Activated CD8-positive, alpha-beta T cell treated with anti-CD3 and anti-CD28 coated beads, Interleukin-2, amount 10 ng/mL, durations not matched to agents 7 days and 5 days (primary cell): ENCODE measurements at regions not wholly inside any gene's neighbourhood (a gene's known extent, or its start where the extent isn't known, plus 50 kb on each side); places are given as distances from the start of the nearest gene placed in this dataset.

Experiments used
- ATAC-seq: fragments of 150-1000 bp; cut with Tn5 transposase; one replicate; pipeline ENCODE4 v1.10.0; 2021; ENCODE audit warnings: moderate library complexity
- CTCF ChIA-PET: fragments of 350-600 bp; sonication (Branson Sonifier 250); formaldehyde crosslinking; loops from one replicate; lab custom pipeline; 2021; ENCODE audit warnings: antibody characterized with exemption; lab: Charles Lee
- POLR2A ChIA-PET: fragments of 350-600 bp; sonication (Branson Sonifier 250); formaldehyde crosslinking; loops from one replicate; lab custom pipeline; 2021; ENCODE audit warnings: antibody characterized with exemption; lab: Charles Lee
- DNase-seq: peaks from one replicate; pipeline ENCODE4 v3.0.0-alpha.2; 2020
- H3K27ac Mint-ChIP-seq: one replicate; pipeline ENCODE4 v1.8.0; 2021; ENCODE audit warnings: mild to moderate bottlenecking, mixed read lengths
- H3K27me3 Mint-ChIP-seq: one replicate; pipeline ENCODE4 v1.8.0; 2021; ENCODE audit warnings: low read depth, mixed read lengths
- H3K36me3 Mint-ChIP-seq: one replicate; pipeline ENCODE4 v1.8.0; 2021; ENCODE audit warnings: low read depth, mixed read lengths
- H3K4me1 Mint-ChIP-seq: one replicate; pipeline ENCODE4 v1.8.0; 2021; ENCODE audit warnings: low read depth, mixed read lengths
- H3K4me3 Mint-ChIP-seq: one replicate; pipeline ENCODE4 v1.8.0; 2021; ENCODE audit warnings: mild to moderate bottlenecking, mixed read lengths
- H3K9me3 Mint-ChIP-seq: one replicate; pipeline ENCODE4 v1.8.0; 2022; ENCODE audit warnings: mixed read lengths; ENCODE audit not compliant: insufficient read depth

GRCh38 chr20:63133481-63134091, 82.3 kb downstream of the YTHDF1 start:
- ATAC-seq = no peak
- CTCF ChIA-PET = interaction anchor here (1.3 kb wide), 1 partner anchor 90 kb away, joined by 3 read pairs; no protein-coding TSS in a partner anchor
- Mint-ChIP-seq H3K4me1 (no peaks in the 10 kb centered on the region), H3K27ac (no peak overlapping the region), H3K9me3 (no peaks in the 10 kb centered on the region), H3K36me3 (no peaks in the 10 kb centered on the region), H3K27me3 (peaks cover 2% of the 10 kb centered on the region), H3K4me3 (no peak overlapping the region)
- POLR2A ChIA-PET = no interaction called here
- no peak for DNase-seq

- H3K27me3 Mint-ChIP-seq = peaks cover 2% of the 10 kb centered on the region
- ATAC-seq (no peak), DNase-seq (no peak)
- H3K9me3 Mint-ChIP-seq = no peaks in the 10 kb centered on the region
- POLR2A ChIA-PET = no interaction called here
- no peak overlapping the region for H3K4me3 Mint-ChIP-seq
- CTCF ChIA-PET = interaction anchor here (1.3 kb wide), 1 partner anchor 90 kb away, joined by 3 read pairs; no protein-coding TSS in a partner anchor
- no peaks in the 10 kb centered on the region for H3K36me3 Mint-ChIP-seq
- H3K4me1 Mint-ChIP-seq = no peaks in the 10 kb centered on the region
- H3K27ac Mint-ChIP-seq = no peak overlapping the region
Measured at GRCh38 chr20:63132715-63133471, 83.0 kb downstream of the YTHDF1 start.

- no peaks in the 10 kb centered on the region for H3K9me3 Mint-ChIP-seq
- ChIA-PET CTCF (no interaction called here), POLR2A (no interaction called here)
- no peaks in the 10 kb centered on the region for H3K36me3 Mint-ChIP-seq
- H3K4me3 Mint-ChIP-seq = no peak overlapping the region
- peaks cover 2% of the 10 kb centered on the region for H3K27me3 Mint-ChIP-seq
- no peak for ATAC-seq
- no peaks in the 10 kb centered on the region for H3K4me1 Mint-ChIP-seq
- no peak for DNase-seq
- H3K27ac Mint-ChIP-seq = no peak overlapping the region
Measured at GRCh38 chr20:63132131-63132714, 83.7 kb downstream of the YTHDF1 start.

- H3K4me1 Mint-ChIP-seq = no peaks in the 10 kb centered on the region
- POLR2A ChIA-PET = no interaction called here
- peaks cover 2% of the 10 kb centered on the region for H3K27me3 Mint-ChIP-seq
- CTCF ChIA-PET = no interaction called here
- H3K9me3 Mint-ChIP-seq = no peaks in the 10 kb centered on the region
- ATAC-seq (no peak), DNase-seq (no peak)
- H3K27ac Mint-ChIP-seq = no peak overlapping the region
- no peaks in the 10 kb centered on the region for H3K36me3 Mint-ChIP-seq
- H3K4me3 Mint-ChIP-seq = no peak overlapping the region
Measured at GRCh38 chr20:63130658-63131577, 85.0 kb downstream of the YTHDF1 start.

GRCh38 chr20:63129991-63130657, 85.8 kb downstream of the YTHDF1 start:
- ChIA-PET CTCF (no interaction called here), POLR2A (no interaction called here)
- no peak overlapping the region for H3K4me3 Mint-ChIP-seq
- H3K9me3 Mint-ChIP-seq = no peaks in the 10 kb centered on the region
- DNase-seq (no peak), ATAC-seq (no peak)
- H3K4me1 Mint-ChIP-seq = no peaks in the 10 kb centered on the region
- peaks cover 2% of the 10 kb centered on the region for H3K27me3 Mint-ChIP-seq
- no peak overlapping the region for H3K27ac Mint-ChIP-seq
- H3K36me3 Mint-ChIP-seq = no peaks in the 10 kb centered on the region

GRCh38 chr20:63129376-63129965, 86.5 kb downstream of the YTHDF1 start:
- H3K36me3 Mint-ChIP-seq = no peaks in the 10 kb centered on the region
- H3K27me3 Mint-ChIP-seq = peaks cover 2% of the 10 kb centered on the region
- H3K4me3 Mint-ChIP-seq = no peak overlapping the region
- POLR2A ChIA-PET = no interaction called here
- H3K9me3 Mint-ChIP-seq = no peaks in the 10 kb centered on the region
- no peak overlapping the region for H3K27ac Mint-ChIP-seq
- no peak for ATAC-seq
- DNase-seq = no peak
- no peaks in the 10 kb centered on the region for H3K4me1 Mint-ChIP-seq
- CTCF ChIA-PET = no interaction called here

GRCh38 chr20:63128956-63129355, 87.0 kb downstream of the YTHDF1 start:
- no peaks in the 10 kb centered on the region for H3K9me3 Mint-ChIP-seq
- H3K4me1 Mint-ChIP-seq = no peaks in the 10 kb centered on the region
- no peaks in the 10 kb centered on the region for H3K36me3 Mint-ChIP-seq
- H3K27ac Mint-ChIP-seq = no peak overlapping the region
- H3K4me3 Mint-ChIP-seq = no peak overlapping the region
- peaks cover 2% of the 10 kb centered on the region for H3K27me3 Mint-ChIP-seq
- ChIA-PET POLR2A (no interaction called here), CTCF (no interaction called here)
- DNase-seq (no peak), ATAC-seq (no peak)

- no peaks in the 10 kb centered on the region for H3K9me3 Mint-ChIP-seq
- no peaks in the 10 kb centered on the region for H3K36me3 Mint-ChIP-seq
- POLR2A ChIA-PET = no interaction called here
- no peak for DNase-seq
- CTCF ChIA-PET = no interaction called here
- no peak for ATAC-seq
- H3K4me3 Mint-ChIP-seq = no peak overlapping the region
- no peak overlapping the region for H3K27ac Mint-ChIP-seq
- H3K27me3 Mint-ChIP-seq = peaks cover 2% of the 10 kb centered on the region
- no peaks in the 10 kb centered on the region for H3K4me1 Mint-ChIP-seq
Measured at GRCh38 chr20:63128367-63128766, 87.6 kb downstream of the YTHDF1 start.

- no peak overlapping the region for H3K4me3 Mint-ChIP-seq
- no peak overlapping the region for H3K27ac Mint-ChIP-seq
- ATAC-seq (no peak), DNase-seq (no peak)
- CTCF ChIA-PET = no interaction called here
- peaks cover 2% of the 10 kb centered on the region for H3K27me3 Mint-ChIP-seq
- H3K4me1 Mint-ChIP-seq = no peaks in the 10 kb centered on the region
- no peaks in the 10 kb centered on the region for H3K9me3 Mint-ChIP-seq
- POLR2A ChIA-PET = no interaction called here
- H3K36me3 Mint-ChIP-seq = no peaks in the 10 kb centered on the region
Measured at GRCh38 chr20:63127700-63128364, 88.1 kb downstream of the YTHDF1 start.

GRCh38 chr20:63126876-63127699, 88.8 kb downstream of the YTHDF1 start:
- peaks cover 2% of the 10 kb centered on the region for H3K27me3 Mint-ChIP-seq
- ATAC-seq (no peak), DNase-seq (no peak)
- no peak overlapping the region for H3K4me3 Mint-ChIP-seq
- no peak overlapping the region for H3K27ac Mint-ChIP-seq
- ChIA-PET POLR2A (no interaction called here), CTCF (no interaction called here)
- no peaks in the 10 kb centered on the region for H3K9me3 Mint-ChIP-seq
- no peaks in the 10 kb centered on the region for H3K36me3 Mint-ChIP-seq
- no peaks in the 10 kb centered on the region for H3K4me1 Mint-ChIP-seq
